Inflammatory macrophage treated with lipopolysaccharide for 4 hours (primary cell): ENCODE measurements at regions not wholly inside any gene's neighbourhood (a gene's known extent, or its start where the extent isn't known, plus 50 kb on each side); places are given as distances from the start of the nearest gene placed in this dataset.
"Not testable (repeated sequence)": the region's sequence is repeated elsewhere in the genome, so short reads cannot be mapped to it uniquely, and the experiment has no call there.

Experiments
- DNase-seq: peaks from one replicate; pipeline ENCODE4 v3.0.0-alpha.2; 2020

DNA sequence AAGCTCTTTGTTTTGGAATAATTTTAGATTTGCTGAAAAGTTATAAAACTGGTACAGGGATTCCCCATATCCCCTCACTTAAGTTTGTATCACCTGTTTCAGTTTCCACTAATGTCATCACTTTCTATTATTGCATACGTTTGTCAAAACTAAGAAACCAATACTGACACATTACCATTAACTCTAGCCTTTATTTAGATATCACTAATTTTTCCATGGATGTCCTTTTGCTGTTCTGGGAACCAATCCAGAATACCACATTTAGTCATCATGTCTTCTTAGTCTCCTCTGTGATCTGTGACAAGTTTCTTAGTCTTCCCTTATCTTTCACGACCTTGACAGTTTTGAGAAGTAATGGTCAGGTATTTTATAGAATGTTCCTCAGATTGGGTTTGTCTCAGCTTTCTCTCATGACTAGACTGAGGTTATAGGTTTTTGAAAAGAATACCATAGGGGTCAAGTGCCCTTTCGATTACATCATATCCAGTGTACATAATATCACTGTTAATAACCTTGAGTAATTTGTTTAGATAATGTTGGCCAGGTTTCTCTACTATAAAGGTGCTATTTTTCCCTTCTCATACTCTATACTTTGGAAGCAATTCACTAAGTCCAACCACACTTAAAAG lies 51.9 kb upstream of the NMUR2 start:
- no peak for DNase-seq

DNA sequence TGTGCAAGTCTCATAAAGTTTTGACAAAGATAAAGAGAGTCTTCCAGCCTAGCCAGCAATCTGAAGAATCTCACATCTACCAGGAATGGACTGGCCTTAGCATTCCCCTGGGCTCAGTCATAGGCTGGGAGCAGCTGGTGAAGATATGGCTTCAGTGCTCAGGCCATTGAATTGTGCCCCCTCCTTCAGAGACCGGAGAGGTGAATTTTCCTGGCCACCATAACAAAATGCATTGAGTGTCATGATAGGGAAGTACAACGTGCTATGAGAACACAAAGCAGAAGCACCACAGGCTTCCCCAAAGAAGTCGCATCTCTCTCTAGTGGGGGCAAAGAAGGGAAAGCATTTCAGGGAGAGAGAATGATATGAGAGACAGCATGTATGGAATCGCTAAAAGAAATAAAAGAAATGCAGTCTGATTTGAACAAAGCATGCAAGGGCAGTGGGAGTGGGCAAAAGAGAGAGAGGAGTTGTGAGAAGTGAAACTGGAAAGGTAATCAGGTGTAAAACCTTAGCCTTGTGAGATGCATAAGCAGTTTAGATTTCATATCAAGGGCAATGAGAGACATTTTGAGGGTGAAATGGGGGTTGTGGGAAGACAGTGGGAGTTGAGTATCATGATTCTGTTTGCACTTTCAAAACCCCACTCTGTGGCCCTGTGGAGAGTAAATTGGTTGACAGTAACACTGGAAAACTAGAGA lies 57.1 kb upstream of the NMUR2 start:
- no peak for DNase-seq

GRCh38 chr5:152464048-152464447 lies 59.0 kb upstream of the NMUR2 start:
- DNase-seq = no peak

DNA sequence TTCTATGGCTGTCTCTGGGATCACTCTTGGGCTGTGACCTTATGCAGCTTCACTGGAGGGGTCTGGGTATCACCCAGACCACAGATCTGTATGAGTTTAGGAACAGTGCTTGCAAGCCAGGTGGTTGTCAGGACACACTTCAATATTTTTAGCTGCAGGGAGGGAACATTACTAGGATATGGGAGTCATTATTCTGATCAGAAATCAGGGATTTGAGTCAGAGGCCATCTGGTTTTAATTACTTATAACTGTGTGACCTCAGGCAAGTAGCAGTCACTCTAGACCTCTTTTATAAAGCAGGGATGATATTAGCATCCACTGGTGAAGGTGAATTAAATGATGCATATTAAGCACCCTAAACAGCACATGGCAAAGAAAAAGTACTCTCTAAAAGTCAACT lies 60.1 kb upstream of the NMUR2 start:
- DNase-seq = no peak

- DNase-seq = no peak
These were observed 61.1 kb upstream of the NMUR2 start for GRCh38 chr5:152466085-152466745.

GRCh38 chr5:152470167-152470566 lies 65.1 kb upstream of the NMUR2 start:
- no peak for DNase-seq

- no peak for DNase-seq
These were observed 67.0 kb upstream of the NMUR2 start for GRCh38 chr5:152472083-152472482.

GRCh38 chr5:152474961-152475360 lies 69.9 kb upstream of the NMUR2 start:
- no peak for DNase-seq

- DNase-seq = no peak
These were observed 72.5 kb upstream of the NMUR2 start for GRCh38 chr5:152477536-152477935.

DNA sequence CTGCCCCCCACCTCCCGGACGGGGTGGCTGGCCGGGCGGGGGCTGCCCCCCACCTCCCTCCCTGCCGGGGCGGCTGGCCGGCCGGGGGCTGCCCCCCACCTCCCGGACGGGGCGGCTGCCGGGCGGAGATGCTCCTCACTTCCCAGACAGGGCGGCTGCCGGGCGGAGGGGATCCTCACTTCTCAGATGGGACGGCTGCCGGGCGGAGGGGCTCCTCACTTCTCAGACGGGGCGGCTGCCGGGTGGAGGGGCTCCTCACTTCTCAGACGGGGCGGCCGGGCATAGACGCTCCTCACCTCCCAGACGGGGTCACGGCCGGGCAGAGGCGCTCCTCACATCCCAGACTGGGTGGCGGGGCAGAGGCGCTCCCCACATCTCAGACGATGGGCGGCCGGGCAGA lies 74.8 kb upstream of the NMUR2 start:
- DNase-seq = not testable (repeated sequence)

DNA sequence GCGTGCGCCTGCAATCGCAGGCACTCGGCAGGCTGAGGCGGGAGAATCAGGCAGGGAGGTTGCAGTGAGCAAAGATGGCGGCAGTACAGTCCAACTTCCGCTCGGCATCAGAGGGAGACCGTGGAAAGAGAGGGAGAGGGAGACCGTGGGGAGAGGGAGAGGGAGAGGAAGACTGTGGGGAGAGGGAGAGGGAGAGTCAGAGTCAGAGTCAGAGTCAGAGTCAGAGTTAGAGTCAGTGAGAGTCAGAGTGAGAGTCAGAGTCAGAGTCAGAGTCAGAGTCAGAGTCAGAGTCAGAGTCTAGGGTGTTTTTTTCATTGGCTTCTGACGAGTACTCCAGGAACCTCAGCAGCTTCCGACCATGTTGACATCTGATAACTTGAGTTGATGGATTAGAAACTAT lies 75.6 kb upstream of the NMUR2 start:
- not testable (repeated sequence) for DNase-seq

GRCh38 chr5:152487130-152487529 lies 82.1 kb upstream of the NMUR2 start:
- DNase-seq = no peak

DNA sequence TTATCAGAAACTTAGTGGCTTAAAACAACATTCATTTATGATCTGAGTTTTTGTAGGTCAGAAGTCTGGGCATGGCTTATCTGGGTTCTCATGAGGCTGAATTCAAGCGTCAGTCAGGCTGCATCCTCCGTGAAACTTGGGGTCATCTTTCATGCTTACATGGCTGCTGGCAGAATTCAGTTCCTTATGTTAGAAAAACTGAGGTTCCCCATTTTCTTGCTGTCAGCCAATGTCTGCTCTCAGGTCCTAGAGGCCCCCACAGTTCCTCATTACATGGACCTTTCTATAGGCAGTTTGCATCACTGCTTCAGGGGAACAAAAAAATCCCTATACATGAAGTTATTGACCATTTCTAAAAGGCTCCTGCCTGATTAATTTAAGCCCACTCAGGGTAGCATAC lies 83.8 kb upstream of the NMUR2 start:
- peak; percentile 7 for DNase-seq

DNA sequence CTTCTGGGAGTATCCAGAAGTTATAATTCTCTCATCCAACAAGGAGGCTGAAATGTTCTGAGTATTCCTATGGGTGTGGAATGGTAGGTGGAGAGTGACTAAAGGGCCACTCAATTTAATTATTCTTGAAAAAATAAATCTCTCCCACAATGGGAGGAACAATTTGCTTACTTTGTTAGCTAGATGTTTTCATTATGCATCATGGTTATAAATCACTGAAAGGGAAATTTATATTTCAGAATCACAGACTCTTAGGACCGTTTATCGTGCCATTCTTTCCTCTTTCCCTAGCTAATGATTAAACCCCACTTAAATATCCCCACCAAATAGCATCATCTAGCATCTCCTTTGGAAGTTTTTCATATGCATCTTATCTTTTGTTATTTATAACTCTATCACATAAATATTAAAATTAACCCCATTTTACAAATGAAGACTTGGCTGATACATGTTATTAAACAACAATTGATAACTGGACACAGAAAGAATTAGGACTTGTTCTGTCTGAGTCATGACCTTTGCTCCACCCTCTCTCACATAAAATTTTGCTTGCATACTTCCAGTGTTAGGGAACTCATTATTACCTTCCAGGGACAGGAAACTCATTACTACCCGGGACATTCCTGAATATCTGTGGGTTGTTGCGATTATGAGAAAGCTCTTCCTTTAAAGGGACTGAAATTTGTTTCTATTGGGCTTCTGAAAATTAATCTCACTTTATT lies 94.9 kb upstream of the NMUR2 start:
- DNase-seq = no peak

DNA sequence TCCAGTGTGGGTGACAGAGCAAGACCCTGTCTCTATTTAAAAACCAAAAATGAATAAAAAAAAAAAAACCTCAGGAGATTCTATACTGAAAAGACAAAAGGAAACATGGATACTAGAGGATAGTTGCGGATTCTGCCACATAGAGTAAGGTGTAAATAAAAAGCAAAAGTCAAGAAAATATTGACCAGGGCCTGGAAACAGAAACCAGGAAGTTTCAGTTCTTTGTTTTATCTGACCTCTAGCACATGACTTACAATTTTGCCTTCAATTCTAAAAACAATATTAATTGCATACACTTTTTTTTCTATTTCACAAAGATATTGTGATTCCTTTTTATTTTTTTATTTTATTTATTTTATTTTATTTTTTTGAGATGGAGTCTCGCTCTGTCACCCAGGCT lies 96.2 kb upstream of the NMUR2 start:
- DNase-seq = no peak

- no peak for DNase-seq
These were observed 98.1 kb upstream of the NMUR2 start for GRCh38 chr5:152503206-152503605.

- DNase-seq = peak; percentile 61
These were observed 100.5 kb upstream of the NMUR2 start for GRCh38 chr5:152505442-152506042.

DNA sequence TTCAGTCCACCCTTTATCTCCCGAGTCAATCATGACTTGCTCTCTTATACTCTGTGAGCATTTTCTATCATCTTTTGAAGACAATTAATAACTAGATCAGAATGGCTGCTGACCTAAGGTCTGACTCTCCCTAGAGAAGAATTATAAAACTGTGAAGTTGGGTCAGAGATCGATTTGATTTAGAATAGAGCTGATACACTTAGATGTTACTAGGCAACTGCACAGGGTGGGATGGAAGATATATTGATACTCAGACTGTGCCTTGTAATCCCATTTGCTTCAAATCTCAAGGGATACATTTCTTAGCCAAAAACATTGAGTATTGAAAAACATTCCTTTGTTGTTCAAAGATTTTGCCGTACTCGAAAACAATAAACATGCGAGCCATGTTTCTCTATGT lies 106.0 kb upstream of the NMUR2 start:
- no peak for DNase-seq

- no peak for DNase-seq
These were observed 106.6 kb upstream of the NMUR2 start for GRCh38 chr5:152511531-152512132.

DNA sequence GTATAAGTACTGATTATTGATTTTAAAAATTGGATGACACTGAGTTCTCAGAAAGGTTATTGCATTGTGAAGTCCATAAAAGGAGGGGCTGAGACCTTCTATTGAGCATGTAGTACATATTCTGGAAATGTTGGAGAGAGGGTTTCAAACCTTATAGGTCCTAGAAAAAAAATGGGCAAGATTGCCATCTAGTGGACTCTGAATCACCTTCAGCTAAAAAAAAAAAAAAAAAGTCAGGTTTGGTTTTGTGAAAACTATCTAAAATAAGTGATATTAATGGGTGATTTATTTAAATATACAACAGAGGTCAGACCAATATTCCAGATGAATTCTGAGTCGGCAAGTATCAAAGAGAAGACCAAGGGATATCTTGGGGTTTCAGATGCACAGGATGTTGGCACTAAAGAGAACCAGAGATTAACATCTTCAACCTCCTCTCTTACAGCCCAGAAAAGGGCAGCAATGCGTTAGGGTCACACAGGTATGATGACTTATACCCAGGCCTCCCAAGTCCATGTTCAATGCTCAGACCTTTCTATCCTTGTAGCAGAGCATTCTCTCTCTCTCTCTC lies 109.8 kb upstream of the NMUR2 start:
- DNase-seq = peak; percentile 10

- no peak for DNase-seq
These were observed 118.9 kb upstream of the NMUR2 start for GRCh38 chr5:152523964-152524363.

DNA sequence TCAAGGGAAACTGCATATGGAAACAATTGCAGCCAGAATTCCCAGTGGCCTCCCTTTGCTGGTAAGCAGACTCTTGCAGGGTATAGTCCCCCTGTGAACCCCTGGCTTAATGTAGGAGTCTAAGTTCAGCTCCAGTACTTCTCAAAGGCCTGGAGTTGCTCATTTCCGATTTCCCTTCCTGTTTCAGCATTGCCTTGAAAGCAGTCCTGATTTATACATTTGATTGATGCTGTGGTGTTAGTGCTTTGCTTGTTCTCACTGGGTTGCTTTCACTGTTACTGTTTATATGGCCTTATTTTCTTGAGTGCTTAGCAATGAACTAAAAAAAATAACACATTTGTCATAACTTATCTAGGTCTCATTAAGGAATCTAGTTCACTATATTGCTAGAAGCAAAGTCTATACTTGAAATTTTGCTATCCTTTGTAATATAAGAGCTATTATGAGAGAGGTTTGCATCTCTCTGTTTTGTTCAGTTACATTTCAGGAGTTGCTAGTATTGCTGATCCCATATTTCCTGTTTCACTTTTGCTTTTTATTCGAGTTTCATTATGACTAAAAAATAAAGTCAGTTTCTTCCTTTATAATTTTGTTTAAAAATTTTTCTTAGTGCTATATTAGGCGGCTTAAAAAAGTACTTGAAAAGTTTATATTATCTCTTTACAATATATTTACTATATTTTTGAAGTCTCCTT lies 122.4 kb upstream of the NMUR2 start:
- DNase-seq = peak; percentile 59
